Breast epithelium (tissue), 4 donors: ENCODE measurements at regions not wholly inside any gene's neighbourhood (a gene's known extent, or its start where the extent isn't known, plus 50 kb on each side); places are given as distances from the start of the nearest gene placed in this dataset.

Source experiments
- DNase-seq, 2 donors: peaks; one replicate each; pipeline ENCODE4 v3.0.0-alpha.2; 2019; ENCODE audit warnings: low spot score in 2 of 2
- H3K27ac ChIP-seq, 2 donors: fragments of 200-600 bp; sonication (generic) in 1 of 2; one replicate each; pipeline ENCODE4 v1.5.1; 2016 to 2019; ENCODE audit warnings: mild to moderate bottlenecking in 1 of 2
- H3K27me3 ChIP-seq, 2 donors: fragments of 200-600 bp; sonication (generic) in 1 of 2; one replicate each; pipeline versions ENCODE4 v1.5.1 to v1.6.0; 2017 to 2019; ENCODE audit warnings: control low read depth in 1 of 2, mild to moderate bottlenecking in 1 of 2
- H3K36me3 ChIP-seq: fragments of 200-600 bp; one replicate; pipeline ENCODE4 v1.5.1; 2019
- H3K4me1 ChIP-seq, 2 donors: fragments of 200-600 bp; sonication (generic); one replicate each; pipeline ENCODE4 v1.5.1; 2016 to 2019; ENCODE audit warnings: control low read depth in 1 of 2
- H3K4me3 ChIP-seq, 3 donors: fragments of 200-600 bp; sonication (generic); 1 replicate in 2 of 3; 2 replicates in 1 of 3; pipeline ENCODE4 v1.5.1; 2016 to 2019; ENCODE audit warnings: mild to moderate bottlenecking in 3 of 3, moderate library complexity in 2 of 3
- H3K9me3 ChIP-seq, 2 donors: fragments of 200-600 bp; sonication (generic) in 1 of 2; one replicate each; pipeline ENCODE4 v1.5.1; 2016 to 2019; ENCODE audit warnings: control low read depth in 1 of 2
- CTCF ChIP-seq, 3 donors: fragments of 450-650 bp; IDR thresholded peaks; one replicate each; pipeline ENCODE4 v1.5.1; 2016 to 2017; ENCODE audit warnings: antibody characterized with exemption in 3 of 3, mild to moderate bottlenecking in 3 of 3, moderate library complexity in 3 of 3
- POLR2A ChIP-seq: fragments of 450-650 bp; IDR thresholded peaks from one replicate; pipeline ENCODE4 v1.6.1; 2016; ENCODE audit warnings: antibody characterized with exemption, mild to moderate bottlenecking, moderate library complexity
- POLR2AphosphoS5 ChIP-seq, 3 donors: sonication (generic); formaldehyde crosslinking; IDR thresholded peaks; one replicate each; pipeline ENCODE4 v1.6.1; 2017; ENCODE audit warnings: antibody characterized with exemption in 3 of 3
- intact Hi-C: fragments of 100-400 bp; cut with DNase I; formaldehyde crosslinking; loops from one replicate; pipeline ENCODE4 v1.15.1; 2023; ENCODE audit warnings: low total_unique reads

- no peak overlapping the region for H3K27ac ChIP-seq
- H3K27me3 ChIP-seq = no peaks in the 10 kb centered on the region
- no peak for DNase-seq
- intact Hi-C loops = no loop called here
- H3K36me3 ChIP-seq = no peaks in the 10 kb centered on the region
- peaks cover 0 to 8% of the 10 kb centered on the region in 2 donors for H3K9me3 ChIP-seq
- H3K4me1 ChIP-seq = no peaks in the 10 kb centered on the region
- TF ChIP-seq POLR2AphosphoS5 (IDR thresholded peaks at IDR 0.05) (no peak), CTCF (IDR thresholded peaks at IDR 0.05) (no peak), POLR2A (no peak)
- H3K4me3 ChIP-seq = no peak overlapping the region
Measured at GRCh38 chr12:126353604-126354003, 1288.4 kb downstream of the AACS start.

GRCh38 chr12:126354633-126355032, 1289.4 kb downstream of the AACS start:
- no peak for TF ChIP-seq POLR2AphosphoS5 (IDR thresholded peaks at IDR 0.05)
- no peak for TF ChIP-seq POLR2A
- no peak for TF ChIP-seq CTCF (IDR thresholded peaks at IDR 0.05)
- intact Hi-C loops = no loop called here
- Histone ChIP-seq H3K4me1 (no peaks in the 10 kb centered on the region), H3K27me3 (no peaks in the 10 kb centered on the region), H3K9me3 (peaks cover 0 to 8% of the 10 kb centered on the region in 2 donors), H3K4me3 (no peak overlapping the region), H3K27ac (no peak overlapping the region), H3K36me3 (no peaks in the 10 kb centered on the region)
- no peak for DNase-seq

GRCh38 chr12:126355346-126355745, 1290.1 kb downstream of the AACS start:
- Histone ChIP-seq H3K27ac (no peak overlapping the region), H3K9me3 (peaks cover 0 to 8% of the 10 kb centered on the region in 2 donors), H3K27me3 (no peaks in the 10 kb centered on the region), H3K36me3 (no peaks in the 10 kb centered on the region), H3K4me3 (no peak overlapping the region), H3K4me1 (no peaks in the 10 kb centered on the region)
- no peak for DNase-seq
- intact Hi-C loops = no loop called here
- TF ChIP-seq POLR2A (no peak), CTCF (IDR thresholded peaks at IDR 0.05) (no peak), POLR2AphosphoS5 (IDR thresholded peaks at IDR 0.05) (no peak)

- Histone ChIP-seq H3K27me3 (no peaks in the 10 kb centered on the region), H3K9me3 (peaks cover 0 to 8% of the 10 kb centered on the region in 2 donors), H3K4me1 (no peaks in the 10 kb centered on the region), H3K36me3 (no peaks in the 10 kb centered on the region), H3K4me3 (no peak overlapping the region), H3K27ac (no peak overlapping the region)
- intact Hi-C loops = no loop called here
- DNase-seq = no peak
- TF ChIP-seq POLR2A (no peak), POLR2AphosphoS5 (IDR thresholded peaks at IDR 0.05) (no peak), CTCF (IDR thresholded peaks at IDR 0.05) (no peak)
Measured at GRCh38 chr12:126358806-126359205, 1293.6 kb downstream of the AACS start.

- Histone ChIP-seq H3K27ac (no peak overlapping the region), H3K27me3 (no peaks in the 10 kb centered on the region)
- no peak for TF ChIP-seq POLR2A
- no peak for TF ChIP-seq CTCF (IDR thresholded peaks at IDR 0.05)
- TF ChIP-seq POLR2AphosphoS5 (IDR thresholded peaks at IDR 0.05) = no peak
Measured at GRCh38 chr12:126359216-126359615, 1294.0 kb downstream of the AACS start.

More at GRCh38 chr12:126359216-126359615, 1294.0 kb downstream of the AACS start:
- intact Hi-C loops = no loop called here
- DNase-seq = no peak
- H3K9me3 ChIP-seq = peaks cover 0 to 8% of the 10 kb centered on the region in 2 donors
- no peaks in the 10 kb centered on the region for H3K4me1 ChIP-seq
- no peak overlapping the region for H3K4me3 ChIP-seq
- no peaks in the 10 kb centered on the region for H3K36me3 ChIP-seq
